GM18873 (cell line): ENCODE measurements at regions not wholly inside any gene's neighbourhood (a gene's known extent, or its start where the extent isn't known, plus 50 kb on each side); places are given as distances from the start of the nearest gene placed in this dataset.
"Not testable (repeated sequence)": the region's sequence is repeated elsewhere in the genome, so short reads cannot be mapped to it uniquely, and the experiment has no call there.

ENCODE experiments used
- ATAC-seq: cut with Tn5 transposase; IDR thresholded peaks from one replicate; pipeline ENCODE4 v1.9.1; 2021; ENCODE audit warnings: mild to moderate bottlenecking, moderate library complexity, moderate number of reproducible peaks; ENCODE audit not compliant: unreplicated experiment, low FRiP score

- not testable (repeated sequence) for ATAC-seq
Observed at GRCh38 chr4:188796600-188796999, 657.4 kb downstream of the TRIML1 start.

- ATAC-seq: not testable (repeated sequence)
Observed at GRCh38 chr4:188797011-188797410, 657.8 kb downstream of the TRIML1 start.

GRCh38 chr4:188804861-188805260 lies 665.6 kb downstream of the TRIML1 start:
- ATAC-seq: no peak

GRCh38 chr4:188811121-188811520 lies 671.9 kb downstream of the TRIML1 start:
- no peak for ATAC-seq

GRCh38 chr4:188812644-188813043 lies 673.4 kb downstream of the TRIML1 start:
- ATAC-seq: no peak

- no peak for ATAC-seq
Observed at GRCh38 chr4:188818300-188818699, 679.1 kb downstream of the TRIML1 start.

- ATAC-seq: no peak
Observed at GRCh38 chr4:188819233-188819632, 680.0 kb downstream of the TRIML1 start.

GRCh38 chr4:188821500-188821899 lies 682.3 kb downstream of the TRIML1 start:
- ATAC-seq: no peak

GRCh38 chr4:188822698-188823097 lies 683.5 kb downstream of the TRIML1 start:
- no peak for ATAC-seq

GRCh38 chr4:188824553-188824952 lies 685.3 kb downstream of the TRIML1 start:
- no peak for ATAC-seq

- ATAC-seq: no peak
Observed at GRCh38 chr4:188826393-188826792, 687.2 kb downstream of the TRIML1 start.

- no peak for ATAC-seq
Observed at GRCh38 chr4:188839704-188840103, 700.5 kb downstream of the TRIML1 start.

GRCh38 chr4:188841523-188841922 lies 702.3 kb downstream of the TRIML1 start:
- no peak for ATAC-seq

GRCh38 chr4:188854436-188854835 lies 715.2 kb downstream of the TRIML1 start:
- ATAC-seq: no peak

GRCh38 chr4:188858696-188859095 lies 719.5 kb downstream of the TRIML1 start:
- ATAC-seq: no peak

- no peak for ATAC-seq
Observed at GRCh38 chr4:188864741-188865140, 725.5 kb downstream of the TRIML1 start.

- ATAC-seq: no peak
Observed at GRCh38 chr4:188867796-188868195, 728.6 kb downstream of the TRIML1 start.

GRCh38 chr4:188869581-188869980 lies 730.3 kb downstream of the TRIML1 start:
- ATAC-seq: no peak

GRCh38 chr4:188872809-188873208 lies 733.6 kb downstream of the TRIML1 start:
- ATAC-seq: no peak

- no peak for ATAC-seq
Observed at GRCh38 chr4:188876881-188877280, 737.6 kb downstream of the TRIML1 start.

GRCh38 chr4:188879598-188879997 lies 740.4 kb downstream of the TRIML1 start:
- ATAC-seq: no peak

- ATAC-seq: no peak
Observed at GRCh38 chr4:188887905-188888304, 748.7 kb downstream of the TRIML1 start.

GRCh38 chr4:188892837-188893236 lies 753.6 kb downstream of the TRIML1 start:
- ATAC-seq: no peak
